H9 (cell line): ENCODE measurements at regions not wholly inside any gene's neighbourhood (a gene's known extent, or its start where the extent isn't known, plus 50 kb on each side); places are given as distances from the start of the nearest gene placed in this dataset.

Source experiments
- DNase-seq: peaks from one replicate; pipeline ENCODE4 v3.0.0-alpha.2; 2017
- H2AFZ ChIP-seq: one replicate; pipeline ENCODE4 v1.6.1; 2013; ENCODE audit warnings: mild to moderate bottlenecking, low read length, control low read depth, moderate library complexity
- H2AK5ac ChIP-seq: 2 replicates; pipeline ENCODE4 v1.6.1; 2013; ENCODE audit warnings: low read length, control low read depth, mixed read lengths; ENCODE audit not compliant: insufficient read length
- H2BK120ac ChIP-seq: one replicate; pipeline ENCODE4 v1.6.1; 2013; ENCODE audit warnings: low read depth, mild to moderate bottlenecking, low read length, control low read depth, inconsistent platforms; ENCODE audit not compliant: poor library complexity, severe bottlenecking
- H2BK12ac ChIP-seq: 2 replicates; pipeline ENCODE4 v1.6.1; 2013; ENCODE audit warnings: low read length, control low read depth, mixed read lengths, low read depth; ENCODE audit not compliant: insufficient read length
- H2BK15ac ChIP-seq: 2 replicates; pipeline ENCODE4 v1.6.1; 2013; ENCODE audit warnings: low read depth, low read length, control low read depth
- H2BK20ac ChIP-seq: one replicate; pipeline ENCODE4 v1.6.1; 2013; ENCODE audit warnings: low read depth, mild to moderate bottlenecking, low read length, control low read depth, inconsistent platforms; ENCODE audit not compliant: poor library complexity, severe bottlenecking
- H2BK5ac ChIP-seq: 2 replicates; pipeline ENCODE4 v1.6.1; 2013; ENCODE audit warnings: low read length, control low read depth, mixed read lengths; ENCODE audit not compliant: insufficient read length
- H3K14ac ChIP-seq: 2 replicates; pipeline ENCODE4 v1.6.1; 2013; ENCODE audit warnings: low read length, control low read depth; ENCODE audit not compliant: insufficient read depth
- H3K18ac ChIP-seq: 2 replicates; pipeline ENCODE4 v1.6.1; 2013; ENCODE audit warnings: low read depth, mild to moderate bottlenecking, mixed read lengths, low read length, control low read depth; ENCODE audit not compliant: insufficient read length
- H3K23ac ChIP-seq: 2 replicates; pipeline ENCODE4 v1.6.1; 2013; ENCODE audit warnings: low read length, control low read depth, mixed read lengths, low read depth; ENCODE audit not compliant: insufficient read length
- H3K23me2 ChIP-seq: 2 replicates; pipeline ENCODE4 v1.6.1; 2013; ENCODE audit warnings: low read depth, mild to moderate bottlenecking, mixed read lengths, low read length, control low read depth; ENCODE audit not compliant: insufficient read length, poor library complexity, severe bottlenecking
- H3K27ac ChIP-seq: 2 replicates; pipeline ENCODE4 v1.5.1; 2013; ENCODE audit warnings: low read length, control low read depth, mixed read lengths, low read depth; ENCODE audit not compliant: insufficient read length
- H3K27me3 ChIP-seq: 2 replicates; pipeline ENCODE4 v1.6.1; 2013; ENCODE audit warnings: low read length, control low read depth, inconsistent platforms; ENCODE audit not compliant: insufficient read depth
- H3K4ac ChIP-seq: 2 replicates; pipeline ENCODE4 v1.6.1; 2013; ENCODE audit warnings: low read depth, mild to moderate bottlenecking, control low read depth, inconsistent platforms, low read length, moderate library complexity
- H3K4me1 ChIP-seq: 2 replicates; pipeline ENCODE4 v1.6.1; 2013; ENCODE audit warnings: low read length, control low read depth, inconsistent platforms; ENCODE audit not compliant: insufficient read depth
- H3K4me2 ChIP-seq: 2 replicates; pipeline ENCODE4 v1.6.1; 2013; ENCODE audit warnings: low read length, control low read depth, mixed read lengths; ENCODE audit not compliant: insufficient read length, insufficient read depth
- H3K56ac ChIP-seq: 2 replicates; pipeline ENCODE4 v1.6.1; 2013; ENCODE audit warnings: low read depth, mild to moderate bottlenecking, mixed read lengths, low read length, control low read depth; ENCODE audit not compliant: insufficient read length
- H3K79me1 ChIP-seq: 2 replicates; pipeline ENCODE4 v1.6.1; 2013; ENCODE audit warnings: low read depth, mild to moderate bottlenecking, moderate library complexity, low read length, control low read depth, inconsistent platforms; ENCODE audit not compliant: insufficient read depth, poor library complexity, severe bottlenecking
- H3K79me2 ChIP-seq: 2 replicates; pipeline ENCODE4 v1.6.1; 2013; ENCODE audit warnings: low read length, control low read depth, inconsistent platforms; ENCODE audit not compliant: insufficient read depth
- H3K9ac ChIP-seq: 2 replicates; pipeline ENCODE4 v1.6.1; 2013; ENCODE audit warnings: low read length, control low read depth, mixed read lengths; ENCODE audit not compliant: insufficient read length; ENCODE audit errors: extremely low read depth
- H3K9me3 ChIP-seq: one replicate; pipeline ENCODE4 v1.6.1; 2013; ENCODE audit warnings: low read depth, low read length, inconsistent platforms; ENCODE audit not compliant: control insufficient read depth
- H3T11ph ChIP-seq: one replicate; pipeline ENCODE4 v1.6.1; 2013; ENCODE audit warnings: mild to moderate bottlenecking, low read length, control low read depth, inconsistent platforms
- H4K20me1 ChIP-seq: one replicate; pipeline ENCODE4 v1.6.1; 2013; ENCODE audit not compliant: control insufficient read depth, insufficient read length, insufficient read depth
- H4K5ac ChIP-seq: 2 replicates; pipeline ENCODE4 v1.6.1; 2013; ENCODE audit warnings: low read depth, mild to moderate bottlenecking, mixed read lengths, low read length, control low read depth; ENCODE audit not compliant: insufficient read length
- H4K8ac ChIP-seq: replicated peaks from 2 replicates; pipeline ENCODE4 v1.6.1; 2013; ENCODE audit warnings: low read length, control low read depth, mixed read lengths, low read depth; ENCODE audit not compliant: insufficient read length
- H4K91ac ChIP-seq: 2 replicates; pipeline ENCODE4 v1.6.1; 2013; ENCODE audit warnings: low read depth, mild to moderate bottlenecking, moderate library complexity, mixed read lengths, low read length, control low read depth; ENCODE audit not compliant: insufficient read length
- H3K27ac Mint-ChIP-seq, 3 experiments: 2 replicates in 2 of 3; 3 replicates in 1 of 3; pipeline ENCODE4 v1.8.0; 2020 to 2021; ENCODE audit warnings: mixed read lengths in 3 of 3, mild to moderate bottlenecking in 1 of 3, moderate library complexity in 1 of 3
- H3K27me3 Mint-ChIP-seq: 2 replicates; pipeline ENCODE4 v1.8.0; 2021; ENCODE audit warnings: low read depth, mild to moderate bottlenecking, moderate library complexity, mixed read lengths
- H3K36me3 Mint-ChIP-seq, 3 experiments: 2 replicates in 2 of 3; 3 replicates in 1 of 3; pipeline ENCODE4 v1.8.0; 2020 to 2021; ENCODE audit warnings: low read depth in 3 of 3, mixed read lengths in 3 of 3; ENCODE audit not compliant: insufficient read depth in 1 of 3
- H3K4me1 Mint-ChIP-seq, 2 experiments: 2 replicates each; pipeline ENCODE4 v1.8.0; 2020; ENCODE audit warnings: mixed read lengths in 2 of 2
- H3K4me3 Mint-ChIP-seq, 2 experiments: 2 replicates in 1 of 2; 3 replicates in 1 of 2; pipeline ENCODE4 v1.8.0; 2020 to 2021; ENCODE audit warnings: mild to moderate bottlenecking in 2 of 2, mixed read lengths in 2 of 2, moderate library complexity in 1 of 2
- H3K9me3 Mint-ChIP-seq, 2 experiments: 2 replicates in 1 of 2; 3 replicates in 1 of 2; pipeline ENCODE4 v1.8.0; 2020; ENCODE audit warnings: mild to moderate bottlenecking in 2 of 2, mixed read lengths in 2 of 2, moderate library complexity in 1 of 2
- CTCF ChIP-seq: fragments of 200-600 bp; sonication (generic); conservative IDR thresholded peaks from 3 replicates; pipeline ENCODE4 v1.8.0; 2021; ENCODE audit warnings: antibody characterized with exemption, mild to moderate bottlenecking
- WGBS: extraction: QIAGEN DNeasy Blood & Tissue Kit; methylation state at CpG from one replicate; pipeline ENCODE4 v1.1.7; 2013; ENCODE audit warnings: missing lambda C conversion rate, low lambda C conversion rate, mixed read lengths; ENCODE audit not compliant: insufficient read length; ENCODE audit errors: extremely low coverage; 5-methylcytosine and 5-hydroxymethylcytosine counted together

- Histone ChIP-seq H4K20me1 (no peaks in the 10 kb centered on the region), H3K79me1 (no peaks in the 10 kb centered on the region), H2BK120ac (no peak overlapping the region), H3K23ac (no peak overlapping the region), H4K8ac (no peak overlapping the region), H3K4ac (no peak overlapping the region), H2BK15ac (no peak overlapping the region), H3K27me3 (no peaks in the 10 kb centered on the region), H2BK5ac (no peak overlapping the region), H3K9me3 (no peaks in the 10 kb centered on the region), H3K56ac (no peak overlapping the region), H4K5ac (no peak overlapping the region), H4K91ac (no peak overlapping the region), H3K4me2 (no peak overlapping the region), H3K9ac (no peak overlapping the region), H2AK5ac (no peak overlapping the region), H2BK12ac (no peak overlapping the region), H3T11ph (no peak overlapping the region), H3K79me2 (no peaks in the 10 kb centered on the region), H3K4me1 (no peaks in the 10 kb centered on the region; the same call in 1 of the 2 replicates), H3K23me2 (no peaks in the 10 kb centered on the region), H2BK20ac (no peak overlapping the region), H3K18ac (no peak overlapping the region), H3K27ac (no peak overlapping the region), H3K14ac (no peak overlapping the region), H2AFZ (no peak overlapping the region)
- Mint-ChIP-seq H3K9me3 (peaks cover 18 to 22% of the 10 kb centered on the region in 2 experiments), H3K4me3 (no peak overlapping the region), H3K4me1 (peaks cover 6 to 12% of the 10 kb centered on the region in 2 experiments; a peak in 3 of 4 replicates), H3K27ac (no peak overlapping the region), H3K27me3 (no peaks in the 10 kb centered on the region), H3K36me3 (peaks cover 9 to 24% (median 23%) of the 10 kb centered on the region in 3 experiments)
- TF ChIP-seq CTCF: no peak
- WGBS: no CpG with 5 or more reads among the region's 1 CpG
- no peak for DNase-seq
These were observed 284.1 kb downstream of the CASP12 start for GRCh38 chr11:104614117-104614680.
